ENCODE measurements at regions not wholly inside any gene's neighbourhood (a gene's known extent, or its start where the extent isn't known, plus 50 kb on each side); places are given as distances from the start of the nearest gene placed in this dataset.

DNA sequence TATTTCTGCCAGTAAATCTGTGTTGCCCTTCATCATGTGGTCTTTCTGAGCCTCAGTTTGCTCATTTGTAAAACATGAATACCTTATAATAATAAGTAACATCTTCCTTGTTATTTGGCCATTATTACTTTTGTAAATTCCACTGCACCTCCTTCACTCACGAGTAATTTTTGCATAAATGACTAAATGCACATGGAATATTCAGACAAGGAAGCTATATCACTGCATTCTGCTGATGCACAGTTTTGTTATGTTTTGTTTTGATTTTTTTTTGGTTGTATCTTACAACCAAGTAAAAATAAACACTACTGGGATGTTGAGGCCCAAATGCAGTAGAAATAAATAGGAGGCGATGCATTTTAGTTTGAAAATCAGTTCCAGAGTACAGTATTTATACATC is 185.3 kb upstream of the POU3F3 start (continued):
- TF ChIP-seq ZNF133 (tag by site-specific recombination; IDR thresholded peaks at IDR 0.05) (no peak), ZNF530 (tag by site-specific recombination; IDR thresholded peaks at IDR 0.05; ENCODE audit: low read depth) (no peak), ZNF621 (tag by site-specific recombination; IDR thresholded peaks at IDR 0.05) (no peak), ZIC2 (tag by site-specific recombination; IDR thresholded peaks at IDR 0.05) (no peak), ZNF311 (tag by site-specific recombination; IDR thresholded peaks at IDR 0.05; ENCODE audit: borderline replicate concordance) (no peak), ZNF48 (tag by site-specific recombination; IDR thresholded peaks at IDR 0.05) (no peak), ZNF549 (tag by site-specific recombination; IDR thresholded peaks at IDR 0.05) (no peak), ZNF202 (tag by site-specific recombination; IDR thresholded peaks at IDR 0.05; ENCODE audit: borderline replicate concordance) (no peak)
- TF ChIP-seq, protein P1, sequence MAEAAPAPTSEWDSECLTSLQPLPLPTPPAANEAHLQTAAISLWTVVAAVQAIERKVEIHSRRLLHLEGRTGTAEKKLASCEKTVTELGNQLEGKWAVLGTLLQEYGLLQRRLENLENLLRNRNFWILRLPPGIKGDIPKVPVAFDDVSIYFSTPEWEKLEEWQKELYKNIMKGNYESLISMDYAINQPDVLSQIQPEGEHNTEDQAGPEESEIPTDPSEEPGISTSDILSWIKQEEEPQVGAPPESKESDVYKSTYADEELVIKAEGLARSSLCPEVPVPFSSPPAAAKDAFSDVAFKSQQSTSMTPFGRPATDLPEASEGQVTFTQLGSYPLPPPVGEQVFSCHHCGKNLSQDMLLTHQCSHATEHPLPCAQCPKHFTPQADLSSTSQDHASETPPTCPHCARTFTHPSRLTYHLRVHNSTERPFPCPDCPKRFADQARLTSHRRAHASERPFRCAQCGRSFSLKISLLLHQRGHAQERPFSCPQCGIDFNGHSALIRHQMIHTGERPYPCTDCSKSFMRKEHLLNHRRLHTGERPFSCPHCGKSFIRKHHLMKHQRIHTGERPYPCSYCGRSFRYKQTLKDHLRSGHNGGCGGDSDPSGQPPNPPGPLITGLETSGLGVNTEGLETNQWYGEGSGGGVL (tag by site-specific recombination; IDR thresholded peaks at IDR 0.05): no peak
- TF ChIP-seq, protein P2, sequence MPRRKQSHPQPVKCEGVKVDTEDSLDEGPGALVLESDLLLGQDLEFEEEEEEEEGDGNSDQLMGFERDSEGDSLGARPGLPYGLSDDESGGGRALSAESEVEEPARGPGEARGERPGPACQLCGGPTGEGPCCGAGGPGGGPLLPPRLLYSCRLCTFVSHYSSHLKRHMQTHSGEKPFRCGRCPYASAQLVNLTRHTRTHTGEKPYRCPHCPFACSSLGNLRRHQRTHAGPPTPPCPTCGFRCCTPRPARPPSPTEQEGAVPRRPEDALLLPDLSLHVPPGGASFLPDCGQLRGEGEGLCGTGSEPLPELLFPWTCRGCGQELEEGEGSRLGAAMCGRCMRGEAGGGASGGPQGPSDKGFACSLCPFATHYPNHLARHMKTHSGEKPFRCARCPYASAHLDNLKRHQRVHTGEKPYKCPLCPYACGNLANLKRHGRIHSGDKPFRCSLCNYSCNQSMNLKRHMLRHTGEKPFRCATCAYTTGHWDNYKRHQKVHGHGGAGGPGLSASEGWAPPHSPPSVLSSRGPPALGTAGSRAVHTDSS (tag by site-specific recombination; IDR thresholded peaks at IDR 0.05): no peak
- TF ChIP-seq, protein P3, sequence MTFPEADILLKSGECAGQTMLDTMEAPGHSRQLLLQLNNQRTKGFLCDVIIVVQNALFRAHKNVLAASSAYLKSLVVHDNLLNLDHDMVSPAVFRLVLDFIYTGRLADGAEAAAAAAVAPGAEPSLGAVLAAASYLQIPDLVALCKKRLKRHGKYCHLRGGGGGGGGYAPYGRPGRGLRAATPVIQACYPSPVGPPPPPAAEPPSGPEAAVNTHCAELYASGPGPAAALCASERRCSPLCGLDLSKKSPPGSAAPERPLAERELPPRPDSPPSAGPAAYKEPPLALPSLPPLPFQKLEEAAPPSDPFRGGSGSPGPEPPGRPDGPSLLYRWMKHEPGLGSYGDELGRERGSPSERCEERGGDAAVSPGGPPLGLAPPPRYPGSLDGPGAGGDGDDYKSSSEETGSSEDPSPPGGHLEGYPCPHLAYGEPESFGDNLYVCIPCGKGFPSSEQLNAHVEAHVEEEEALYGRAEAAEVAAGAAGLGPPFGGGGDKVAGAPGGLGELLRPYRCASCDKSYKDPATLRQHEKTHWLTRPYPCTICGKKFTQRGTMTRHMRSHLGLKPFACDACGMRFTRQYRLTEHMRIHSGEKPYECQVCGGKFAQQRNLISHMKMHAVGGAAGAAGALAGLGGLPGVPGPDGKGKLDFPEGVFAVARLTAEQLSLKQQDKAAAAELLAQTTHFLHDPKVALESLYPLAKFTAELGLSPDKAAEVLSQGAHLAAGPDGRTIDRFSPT (tag by site-specific recombination; IDR thresholded peaks at IDR 0.05): no peak
- TF ChIP-seq, protein P4, sequence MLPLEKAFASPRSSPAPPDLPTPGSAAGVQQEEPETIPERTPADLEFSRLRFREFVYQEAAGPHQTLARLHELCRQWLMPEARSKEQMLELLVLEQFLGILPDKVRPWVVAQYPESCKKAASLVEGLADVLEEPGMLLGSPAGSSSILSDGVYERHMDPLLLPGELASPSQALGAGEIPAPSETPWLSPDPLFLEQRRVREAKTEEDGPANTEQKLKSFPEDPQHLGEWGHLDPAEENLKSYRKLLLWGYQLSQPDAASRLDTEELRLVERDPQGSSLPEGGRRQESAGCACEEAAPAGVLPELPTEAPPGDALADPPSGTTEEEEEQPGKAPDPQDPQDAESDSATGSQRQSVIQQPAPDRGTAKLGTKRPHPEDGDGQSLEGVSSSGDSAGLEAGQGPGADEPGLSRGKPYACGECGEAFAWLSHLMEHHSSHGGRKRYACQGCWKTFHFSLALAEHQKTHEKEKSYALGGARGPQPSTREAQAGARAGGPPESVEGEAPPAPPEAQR (tag by site-specific recombination; IDR thresholded peaks at IDR 0.05): no peak
- TF ChIP-seq, protein P5, sequence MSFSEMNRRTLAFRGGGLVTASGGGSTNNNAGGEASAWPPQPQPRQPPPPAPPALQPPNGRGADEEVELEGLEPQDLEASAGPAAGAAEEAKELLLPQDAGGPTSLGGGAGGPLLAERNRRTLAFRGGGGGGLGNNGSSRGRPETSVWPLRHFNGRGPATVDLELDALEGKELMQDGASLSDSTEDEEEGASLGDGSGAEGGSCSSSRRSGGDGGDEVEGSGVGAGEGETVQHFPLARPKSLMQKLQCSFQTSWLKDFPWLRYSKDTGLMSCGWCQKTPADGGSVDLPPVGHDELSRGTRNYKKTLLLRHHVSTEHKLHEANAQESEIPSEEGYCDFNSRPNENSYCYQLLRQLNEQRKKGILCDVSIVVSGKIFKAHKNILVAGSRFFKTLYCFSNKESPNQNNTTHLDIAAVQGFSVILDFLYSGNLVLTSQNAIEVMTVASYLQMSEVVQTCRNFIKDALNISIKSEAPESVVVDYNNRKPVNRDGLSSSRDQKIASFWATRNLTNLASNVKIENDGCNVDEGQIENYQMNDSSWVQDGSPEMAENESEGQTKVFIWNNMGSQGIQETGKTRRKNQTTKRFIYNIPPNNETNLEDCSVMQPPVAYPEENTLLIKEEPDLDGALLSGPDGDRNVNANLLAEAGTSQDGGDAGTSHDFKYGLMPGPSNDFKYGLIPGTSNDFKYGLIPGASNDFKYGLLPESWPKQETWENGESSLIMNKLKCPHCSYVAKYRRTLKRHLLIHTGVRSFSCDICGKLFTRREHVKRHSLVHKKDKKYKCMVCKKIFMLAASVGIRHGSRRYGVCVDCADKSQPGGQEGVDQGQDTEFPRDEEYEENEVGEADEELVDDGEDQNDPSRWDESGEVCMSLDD (tag by site-specific recombination; IDR thresholded peaks at IDR 0.05): no peak

DNA sequence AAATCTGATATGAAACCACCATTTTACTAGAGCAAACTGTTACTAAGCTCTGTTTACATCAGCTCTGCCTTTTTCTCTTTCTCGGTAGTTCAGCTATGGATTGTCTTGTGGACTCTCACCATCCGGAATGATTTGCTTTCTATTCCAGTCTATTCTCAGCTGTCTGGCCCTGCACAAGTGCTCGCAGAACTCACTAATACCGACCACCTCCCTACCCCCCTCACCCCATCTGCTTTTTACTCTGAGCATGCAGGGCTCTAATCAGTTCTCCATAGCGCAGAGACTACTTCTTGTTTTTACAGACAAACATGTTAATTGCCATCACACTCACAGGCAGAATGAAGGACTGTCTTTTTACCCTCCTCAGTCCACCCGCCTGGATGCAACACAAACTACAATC is 180.7 kb upstream of the POU3F3 start:
- no peak overlapping the region for H3K4me3 ChIP-seq (ENCODE audit: low read depth, low read length)
- H3K36me3 ChIP-seq (ENCODE audit: control insufficient read depth in 2 of 2, insufficient read depth in 1 of 2, low read length in 2 of 2): no peaks in the 10 kb centered on the region
- ChIA-PET CTCF (no interaction called here), POLR2A (no interaction called here)
- no peaks in the 10 kb centered on the region for H3K9me3 ChIP-seq (ENCODE audit: control insufficient read depth, insufficient read depth, low read depth, low read length)
- H3K4me1 ChIP-seq (ENCODE audit: control insufficient read depth, insufficient read depth, low read length): no peaks in the 10 kb centered on the region
- no peak overlapping the region for H3K27ac ChIP-seq (ENCODE audit: extremely low read depth, low read depth, low read length)
- TF ChIP-seq ZBTB7A (tag by site-specific recombination; IDR thresholded peaks at IDR 0.05; ENCODE audit: low read depth) (no peak), HOXD13 (CRISPR knock-in tag; IDR thresholded peaks at IDR 0.05; ENCODE audit: borderline replicate concordance) (no peak), ZNF558 (tag by site-specific recombination; IDR thresholded peaks at IDR 0.05) (no peak), BCL11A (tag by site-specific recombination; IDR thresholded peaks at IDR 0.05; ENCODE audit: low read depth) (no peak), ZNF514 (tag by site-specific recombination; IDR thresholded peaks at IDR 0.05) (no peak), ZNF132 (tag by site-specific recombination; IDR thresholded peaks at IDR 0.05; ENCODE audit: borderline replicate concordance) (no peak)
- TF ChIP-seq, protein P6, sequence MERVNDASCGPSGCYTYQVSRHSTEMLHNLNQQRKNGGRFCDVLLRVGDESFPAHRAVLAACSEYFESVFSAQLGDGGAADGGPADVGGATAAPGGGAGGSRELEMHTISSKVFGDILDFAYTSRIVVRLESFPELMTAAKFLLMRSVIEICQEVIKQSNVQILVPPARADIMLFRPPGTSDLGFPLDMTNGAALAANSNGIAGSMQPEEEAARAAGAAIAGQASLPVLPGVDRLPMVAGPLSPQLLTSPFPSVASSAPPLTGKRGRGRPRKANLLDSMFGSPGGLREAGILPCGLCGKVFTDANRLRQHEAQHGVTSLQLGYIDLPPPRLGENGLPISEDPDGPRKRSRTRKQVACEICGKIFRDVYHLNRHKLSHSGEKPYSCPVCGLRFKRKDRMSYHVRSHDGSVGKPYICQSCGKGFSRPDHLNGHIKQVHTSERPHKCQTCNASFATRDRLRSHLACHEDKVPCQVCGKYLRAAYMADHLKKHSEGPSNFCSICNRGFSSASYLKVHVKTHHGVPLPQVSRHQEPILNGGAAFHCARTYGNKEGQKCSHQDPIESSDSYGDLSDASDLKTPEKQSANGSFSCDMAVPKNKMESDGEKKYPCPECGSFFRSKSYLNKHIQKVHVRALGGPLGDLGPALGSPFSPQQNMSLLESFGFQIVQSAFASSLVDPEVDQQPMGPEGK (tag by site-specific recombination; IDR thresholded peaks at IDR 0.05): no peak
- TF ChIP-seq, protein P7, sequence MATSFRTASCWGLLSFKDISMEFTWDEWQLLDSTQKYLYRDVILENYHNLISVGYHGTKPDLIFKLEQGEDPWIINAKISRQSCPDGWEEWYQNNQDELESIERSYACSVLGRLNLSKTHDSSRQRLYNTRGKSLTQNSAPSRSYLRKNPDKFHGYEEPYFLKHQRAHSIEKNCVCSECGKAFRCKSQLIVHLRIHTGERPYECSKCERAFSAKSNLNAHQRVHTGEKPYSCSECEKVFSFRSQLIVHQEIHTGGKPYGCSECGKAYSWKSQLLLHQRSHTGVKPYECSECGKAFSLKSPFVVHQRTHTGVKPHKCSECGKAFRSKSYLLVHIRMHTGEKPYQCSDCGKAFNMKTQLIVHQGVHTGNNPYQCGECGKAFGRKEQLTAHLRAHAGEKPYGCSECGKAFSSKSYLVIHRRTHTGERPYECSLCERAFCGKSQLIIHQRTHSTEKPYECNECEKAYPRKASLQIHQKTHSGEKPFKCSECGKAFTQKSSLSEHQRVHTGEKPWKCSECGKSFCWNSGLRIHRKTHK (tag by site-specific recombination; IDR thresholded peaks at IDR 0.05): no peak
